Esophagus mucosa (tissue), 1 donor: ENCODE measurements at regions not wholly inside any gene's neighbourhood (a gene's known extent, or its start where the extent isn't known, plus 50 kb on each side); places are given as distances from the start of the nearest gene placed in this dataset.

ENCODE experiments used
- ATAC-seq: fragments of 200-7000 bp; cut with Tn5 transposase; one replicate; pipeline ENCODE4 v1.9.1; 2020
- donor health status: DM: yes; HTN: yes; CAD: no.

GRCh38 chr15:31456354-31457060 lies 129.9 kb downstream of the KLF13 start:
- ATAC-seq, result no peak

DNA sequence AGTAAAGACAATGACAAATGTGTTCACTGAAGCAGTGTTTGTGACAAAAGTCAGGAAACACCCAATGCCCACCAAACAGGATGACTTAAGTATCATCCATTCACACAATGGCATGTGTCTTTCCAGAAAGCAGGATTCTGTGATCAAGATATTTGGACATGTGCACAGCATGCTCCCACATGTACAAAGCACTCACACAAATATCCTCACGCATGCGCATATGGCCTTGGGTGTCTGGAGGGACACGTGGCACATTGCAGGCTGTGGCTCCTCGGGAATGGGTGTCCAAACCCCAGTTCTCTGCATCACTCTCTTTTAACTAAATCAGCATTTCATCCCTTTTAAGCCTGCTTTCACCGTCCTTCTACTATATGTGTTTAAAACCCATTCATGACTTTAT lies 130.5 kb downstream of the KLF13 start:
- peak; percentile 55 for ATAC-seq

DNA sequence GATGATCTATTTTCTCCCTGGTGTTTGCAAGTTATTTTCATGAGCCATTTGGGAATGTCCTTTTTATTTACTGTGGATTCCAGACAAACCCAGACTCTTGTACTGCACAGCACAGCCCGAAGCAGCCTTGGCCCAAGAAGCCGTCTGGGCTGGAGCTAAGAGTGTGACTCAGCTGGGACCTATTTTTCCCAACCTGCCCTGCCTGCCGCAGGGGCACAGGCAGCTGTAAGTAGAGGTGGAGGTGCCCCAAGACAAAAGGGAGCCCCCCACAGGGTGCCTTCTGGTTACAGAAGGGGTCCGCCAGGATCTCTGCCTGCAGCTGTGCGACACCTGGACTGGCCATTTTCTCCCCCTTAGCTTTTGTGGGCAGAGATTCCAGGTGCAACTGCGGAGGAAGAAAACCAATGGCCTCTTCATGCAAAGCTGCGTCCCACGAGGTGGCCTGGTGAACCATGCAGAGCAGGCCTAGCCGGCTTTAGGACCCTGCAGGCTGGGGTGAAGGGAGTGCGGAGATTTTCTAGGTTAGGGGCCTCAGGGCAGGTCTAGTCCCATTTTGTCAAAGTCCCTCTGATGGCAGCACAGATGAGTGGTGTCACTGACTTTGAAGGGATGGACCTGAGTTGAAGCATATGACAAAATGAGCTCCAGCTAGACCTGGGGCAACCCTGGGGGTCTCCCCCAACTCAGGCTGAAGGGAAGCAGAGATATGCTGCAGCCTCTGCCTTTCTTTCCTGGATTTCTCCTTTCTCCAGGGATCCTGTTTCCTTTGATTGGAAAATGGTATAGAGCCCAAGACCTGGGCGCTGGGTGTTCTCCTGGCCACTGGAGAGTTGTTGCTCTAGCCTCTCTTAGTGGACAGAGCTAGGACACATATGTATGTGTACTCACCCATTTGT lies 131.2 kb downstream of the KLF13 start:
- ATAC-seq, result peak; percentile 67

- peak; percentile 78 for ATAC-seq
These were observed 132.2 kb downstream of the KLF13 start for GRCh38 chr15:31458596-31459399.

DNA sequence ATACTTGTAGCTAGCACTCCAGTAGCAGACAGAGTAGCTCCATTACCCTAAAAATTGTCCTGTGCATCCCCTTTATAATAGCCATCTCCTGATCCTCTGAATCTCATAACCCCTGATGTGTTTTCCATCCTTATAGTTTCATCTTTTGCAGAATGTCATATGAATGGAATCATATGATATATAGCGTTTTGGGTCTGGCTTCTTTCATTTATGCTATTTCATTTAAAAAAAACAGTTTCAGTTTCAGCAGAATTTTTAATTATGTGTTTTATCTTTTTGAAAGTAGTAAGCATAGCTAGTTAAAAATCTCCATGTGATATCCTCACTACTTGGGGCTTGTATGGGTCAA lies 132.7 kb downstream of the KLF13 start:
- ATAC-seq, result no peak

DNA sequence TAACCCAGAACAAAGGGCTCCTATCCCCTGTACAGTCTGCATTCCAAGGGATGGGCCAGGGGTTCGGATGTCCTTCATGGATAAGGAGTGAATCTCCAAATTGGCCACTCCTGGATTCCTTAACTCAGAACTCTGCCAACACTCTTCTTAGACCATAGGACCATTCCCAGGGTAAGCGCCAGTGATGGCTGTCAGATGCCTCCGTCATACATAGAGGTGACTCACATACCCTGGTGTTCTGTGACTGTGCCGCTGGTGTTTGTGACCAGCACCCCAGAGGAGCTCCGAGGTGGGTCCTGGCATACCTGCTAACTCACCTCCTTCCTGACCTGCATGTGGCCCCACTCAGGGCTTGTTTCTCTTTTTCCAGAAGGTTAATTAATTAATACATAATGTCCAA lies 134.7 kb downstream of the KLF13 start:
- no peak for ATAC-seq

- ATAC-seq, result no peak
These were observed 135.4 kb downstream of the KLF13 start for GRCh38 chr15:31461911-31462480.

DNA sequence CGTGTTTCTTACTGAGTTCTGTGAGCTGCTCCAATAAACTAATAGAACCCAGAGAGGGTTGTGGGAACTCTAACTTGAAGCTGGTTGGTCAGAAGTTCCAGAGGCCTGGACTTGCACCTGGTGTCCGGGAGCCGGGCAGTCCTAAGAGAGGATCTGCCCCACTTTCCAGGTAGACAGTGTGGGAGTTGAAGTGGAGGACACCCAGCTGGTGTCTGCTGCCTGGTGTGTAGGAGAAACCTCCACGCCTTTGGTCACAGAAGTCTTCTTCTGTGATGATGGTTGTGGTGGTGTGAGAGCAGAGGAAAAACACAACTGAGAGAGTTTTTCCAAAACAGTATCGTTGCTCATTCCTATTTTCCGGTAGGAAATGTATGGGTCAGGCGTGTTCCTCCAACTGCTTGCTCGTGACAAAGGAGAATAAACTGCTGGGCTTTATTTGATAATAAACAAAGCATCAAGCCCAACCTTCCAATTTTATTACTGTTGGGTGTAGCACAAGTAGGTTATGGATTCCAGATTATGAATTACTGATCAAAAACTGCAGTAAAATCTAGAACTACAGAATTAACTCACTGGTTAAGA lies 137.0 kb downstream of the KLF13 start:
- no peak for ATAC-seq

- ATAC-seq, result no peak
These were observed 137.8 kb downstream of the KLF13 start for GRCh38 chr15:31464216-31465082.

DNA sequence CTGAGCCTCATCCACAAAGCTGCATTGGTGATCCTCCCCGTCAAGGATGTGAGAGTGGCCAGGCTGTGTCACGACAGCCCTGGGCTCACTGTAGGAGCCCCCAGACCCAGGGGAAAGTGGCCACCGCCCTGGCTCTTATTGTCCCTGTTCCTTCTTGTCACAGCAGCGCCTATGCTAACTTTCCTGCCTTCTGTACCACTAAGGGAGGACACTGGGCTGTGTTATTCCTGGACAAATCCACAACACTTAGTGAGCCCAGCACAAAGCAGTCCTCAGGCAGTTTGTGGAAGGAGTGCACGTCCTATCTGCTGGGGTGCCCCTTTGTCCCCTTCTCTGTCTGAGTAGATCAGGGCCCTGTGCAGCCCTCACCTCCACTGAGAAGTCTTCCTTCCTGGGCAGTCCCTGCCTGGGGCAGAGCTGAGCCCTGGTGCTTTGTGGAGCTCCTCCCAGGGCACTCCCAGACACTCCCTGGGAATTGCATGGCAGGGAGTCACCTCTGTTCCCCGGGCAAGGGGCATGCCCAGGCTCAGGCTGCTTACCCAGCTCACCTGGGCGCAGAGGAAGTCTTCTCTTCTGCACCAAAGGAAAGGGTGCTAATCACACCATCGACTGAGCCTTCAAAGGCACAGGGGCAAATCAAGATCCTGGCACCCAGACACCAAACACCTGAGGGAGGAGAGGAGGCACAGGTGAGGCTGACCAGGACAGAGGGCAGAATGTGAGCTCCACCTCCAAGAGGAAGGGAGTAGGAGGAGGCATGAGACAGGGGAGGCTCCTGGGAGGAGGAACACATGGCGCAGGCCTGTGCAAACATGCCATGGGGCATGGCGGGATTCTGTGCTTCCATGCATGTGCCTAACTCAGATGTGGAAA lies 138.7 kb downstream of the KLF13 start:
- ATAC-seq, result peak; percentile 98

DNA sequence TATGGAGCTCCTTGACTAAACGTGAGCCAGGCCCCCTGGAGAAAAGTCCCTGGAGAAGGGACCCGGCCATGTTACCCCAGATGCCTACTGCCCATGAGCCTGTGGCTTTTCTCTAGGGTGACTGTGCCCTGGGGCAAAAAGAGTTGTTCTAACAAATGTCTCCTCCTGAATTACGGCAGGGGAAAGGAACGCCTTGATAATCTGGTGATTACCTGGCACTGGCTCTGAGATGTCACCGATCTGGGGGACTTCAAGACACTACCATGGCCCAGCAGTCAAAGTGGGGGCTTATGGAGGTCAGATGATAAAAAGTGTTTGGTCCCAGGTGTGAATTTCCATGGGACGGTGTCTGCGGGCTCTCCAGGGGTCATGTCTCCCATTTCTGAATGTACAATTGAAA lies 140.7 kb downstream of the KLF13 start:
- no peak for ATAC-seq

DNA sequence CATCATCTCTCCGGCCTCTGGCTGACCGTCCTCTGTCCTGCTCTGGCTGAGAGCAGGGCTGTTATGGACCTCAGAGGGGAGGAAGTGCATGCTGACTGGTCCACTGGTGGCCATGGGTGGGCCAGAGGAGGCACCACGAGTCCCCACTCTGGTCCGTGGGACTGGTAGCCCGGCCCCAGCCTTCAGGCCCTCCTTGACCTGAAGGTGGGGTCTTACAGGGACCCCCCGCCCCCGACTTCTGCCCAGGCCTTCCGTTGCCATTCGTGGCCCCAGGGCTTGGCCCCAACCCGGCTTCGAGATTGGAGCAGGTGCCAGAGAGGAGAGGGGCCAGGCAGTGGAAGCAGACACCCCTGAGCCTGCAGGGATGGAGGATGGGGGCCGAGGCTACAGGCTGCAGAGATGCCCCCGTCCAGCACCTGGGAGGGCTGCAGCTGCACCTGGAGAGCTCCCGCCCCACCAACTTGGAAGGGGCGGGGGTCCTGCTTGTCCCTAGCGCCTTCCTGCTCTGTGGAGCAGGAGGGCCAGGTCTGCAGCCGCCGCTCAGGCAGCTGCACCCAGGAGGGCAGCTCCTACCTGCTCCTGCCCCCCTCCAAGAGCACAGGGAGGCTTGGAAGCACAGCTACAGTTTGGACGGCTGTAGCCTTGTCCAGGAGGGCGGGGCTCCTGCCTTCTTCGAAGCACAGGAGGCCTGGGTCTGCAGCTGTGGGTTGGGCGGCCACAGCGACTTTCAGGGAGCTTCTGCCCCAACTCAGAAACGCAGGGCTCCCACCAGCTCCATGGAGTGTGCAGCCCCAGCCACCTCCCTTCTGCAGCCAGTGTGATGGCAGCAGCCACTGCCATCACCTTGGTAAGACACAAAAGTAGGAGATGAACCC lies 142.5 kb downstream of the KLF13 start:
- ATAC-seq, result no peak

DNA sequence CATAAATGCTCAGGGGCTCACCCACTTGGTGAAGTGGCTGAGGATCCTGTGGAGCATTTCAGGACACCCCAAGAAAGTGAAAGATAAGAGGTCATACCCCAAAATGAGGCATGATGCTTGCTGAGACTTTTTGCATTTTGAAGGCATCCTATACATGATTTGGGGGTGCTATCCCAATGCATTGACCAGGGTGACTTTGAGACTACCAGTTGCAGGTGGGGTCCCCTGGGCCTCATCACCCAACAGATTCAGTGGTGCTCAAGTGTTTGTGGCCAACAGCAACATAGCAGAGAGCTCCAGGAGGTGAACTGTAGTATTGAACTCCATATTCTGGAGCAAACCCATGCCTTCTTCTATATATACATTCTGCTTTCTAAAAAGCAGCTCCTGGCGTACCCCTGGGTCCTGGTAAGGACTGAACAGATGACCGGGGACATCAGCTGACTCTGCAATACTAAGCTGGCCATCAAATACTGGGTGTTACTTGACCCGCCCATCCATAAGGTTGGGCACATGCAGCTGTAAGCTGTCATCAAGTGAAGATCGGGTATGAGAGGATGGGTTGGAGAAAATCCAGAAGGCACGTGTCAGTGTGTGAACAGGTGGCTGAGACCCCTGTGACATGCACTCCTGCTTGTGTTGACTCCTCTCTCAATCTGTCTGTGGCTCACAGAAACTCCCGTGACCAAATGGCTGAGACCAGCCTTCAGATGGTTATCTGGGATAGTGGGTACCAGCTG lies 143.3 kb downstream of the KLF13 start:
- no peak for ATAC-seq

DNA sequence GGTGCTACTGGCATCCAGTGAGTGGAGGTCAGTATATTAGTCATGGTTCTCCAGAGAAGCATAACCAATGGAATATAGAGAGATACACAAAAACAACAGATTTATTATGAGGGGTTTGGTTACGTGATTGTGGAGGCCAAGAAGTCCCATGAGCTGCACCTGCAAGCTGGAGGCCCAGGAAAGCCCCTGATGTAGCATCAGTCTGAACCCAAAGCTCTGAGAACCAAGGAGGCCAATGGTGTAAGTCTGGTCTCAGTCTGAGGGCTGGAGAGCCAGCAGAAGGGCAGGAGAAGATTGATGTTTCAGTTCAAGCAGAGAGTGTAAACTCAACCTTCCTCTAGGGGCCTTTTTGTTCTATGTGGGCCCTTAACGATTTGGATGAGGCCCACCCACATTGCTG lies 144.1 kb downstream of the KLF13 start:
- no peak for ATAC-seq

GRCh38 chr15:31471731-31472430 lies 145.2 kb downstream of the KLF13 start:
- no peak for ATAC-seq

DNA sequence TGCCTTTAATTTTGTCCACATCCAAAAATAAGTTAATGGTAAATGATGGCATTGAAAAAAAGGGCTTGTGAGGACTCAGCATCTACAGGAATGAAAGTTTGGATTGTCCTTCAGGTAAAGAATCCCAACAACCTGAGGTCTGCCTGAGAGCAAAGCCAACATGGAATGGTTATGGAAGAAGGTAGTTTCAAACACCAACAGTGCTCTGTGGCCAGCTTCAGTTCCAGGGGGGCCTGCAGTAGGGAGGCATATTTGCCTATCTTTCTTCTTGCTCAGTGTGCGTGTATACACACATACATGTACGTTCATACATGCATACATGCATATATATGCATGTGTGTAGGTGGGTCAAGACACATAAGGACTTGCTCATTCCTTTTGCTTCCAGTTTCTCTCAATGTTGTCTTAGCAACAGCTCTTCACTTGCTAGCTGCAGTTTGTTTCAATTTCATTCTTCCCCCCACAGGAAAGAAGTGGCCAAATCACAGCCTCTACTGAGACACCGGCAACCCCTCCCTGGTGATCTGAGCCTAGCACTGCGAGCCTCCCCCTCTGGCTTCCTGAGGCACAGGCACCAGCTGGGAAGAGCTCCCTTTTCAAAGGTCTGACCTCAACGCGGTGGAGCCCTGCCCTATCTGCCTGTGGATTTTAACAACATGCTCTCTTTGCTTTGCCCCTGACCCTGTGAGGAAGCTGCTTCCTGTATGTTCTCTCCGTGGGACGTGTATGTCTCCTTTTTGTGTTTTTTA lies 146.2 kb downstream of the KLF13 start:
- peak; percentile 45 for ATAC-seq

GRCh38 chr15:31473385-31474058 lies 146.9 kb downstream of the KLF13 start:
- ATAC-seq, result no peak
